ENCODE measurements at regions not wholly inside any gene's neighbourhood (a gene's known extent, or its start where the extent isn't known, plus 50 kb on each side); places are given as distances from the start of the nearest gene placed in this dataset.
"Not testable (repeated sequence)": the region's sequence is repeated elsewhere in the genome, so short reads cannot be mapped to it uniquely, and the experiment has no call there.

- DNase-seq (ENCODE audit: low read depth in 2 of 2), result not testable (repeated sequence)
Measured at GRCh38 chr7:76723928-76724327, 96.8 kb upstream of the POMZP3 start.

- not testable (repeated sequence) for DNase-seq (ENCODE audit: low read depth in 2 of 2)
Measured at GRCh38 chr7:76716551-76716950, 89.5 kb upstream of the POMZP3 start.

GRCh38 chr7:76712926-76713325 is 85.8 kb upstream of the POMZP3 start:
- not testable (repeated sequence) for DNase-seq (ENCODE audit: low read depth in 2 of 2)

GRCh38 chr7:76711648-76712047 is 84.6 kb upstream of the POMZP3 start:
- DNase-seq (ENCODE audit: low read depth in 2 of 2), result not testable (repeated sequence)

GRCh38 chr7:76709703-76710102 is 82.6 kb upstream of the POMZP3 start:
- DNase-seq (ENCODE audit: low read depth in 2 of 2), result not testable (repeated sequence)

- DNase-seq (ENCODE audit: low read depth in 2 of 2), result not testable (repeated sequence)
Measured at GRCh38 chr7:76708446-76708845, 81.4 kb upstream of the POMZP3 start.

- DNase-seq (ENCODE audit: low read depth in 2 of 2), result not testable (repeated sequence)
Measured at GRCh38 chr7:76703815-76704214, 76.7 kb upstream of the POMZP3 start.

GRCh38 chr7:76686277-76686676 is 59.2 kb upstream of the POMZP3 start:
- not testable (repeated sequence) for DNase-seq (ENCODE audit: low read depth in 2 of 2)

GRCh38 chr7:76684737-76685136 is 57.7 kb upstream of the POMZP3 start:
- DNase-seq (ENCODE audit: low read depth in 2 of 2), result not testable (repeated sequence)

GRCh38 chr7:76683631-76684030 is 56.6 kb upstream of the POMZP3 start:
- DNase-seq (ENCODE audit: low read depth in 2 of 2), result not testable (repeated sequence)

GRCh38 chr7:76681810-76682209 is 54.7 kb upstream of the POMZP3 start:
- not testable (repeated sequence) for DNase-seq (ENCODE audit: low read depth in 2 of 2)

GRCh38 chr7:76679174-76679573 is 52.1 kb upstream of the POMZP3 start:
- not testable (repeated sequence) for DNase-seq (ENCODE audit: low read depth in 2 of 2)

- DNase-seq (ENCODE audit: low read depth in 2 of 2), result not testable (repeated sequence)
Measured at GRCh38 chr7:76678500-76678899, 51.4 kb upstream of the POMZP3 start.

- not testable (repeated sequence) for DNase-seq (ENCODE audit: low read depth in 2 of 2)
Measured at GRCh38 chr7:76676890-76677289, 49.8 kb upstream of the POMZP3 start.
